SKM-1 (cell line): ENCODE measurements at regions not wholly inside any gene's neighbourhood (a gene's known extent, or its start where the extent isn't known, plus 50 kb on each side); places are given as distances from the start of the nearest gene placed in this dataset.

Source experiments
- DNase-seq: peaks from one replicate; lab custom pipeline; 2025; ENCODE audit not compliant: unreplicated experiment; lab: John Stamatoyannopoulos, UW

DNA sequence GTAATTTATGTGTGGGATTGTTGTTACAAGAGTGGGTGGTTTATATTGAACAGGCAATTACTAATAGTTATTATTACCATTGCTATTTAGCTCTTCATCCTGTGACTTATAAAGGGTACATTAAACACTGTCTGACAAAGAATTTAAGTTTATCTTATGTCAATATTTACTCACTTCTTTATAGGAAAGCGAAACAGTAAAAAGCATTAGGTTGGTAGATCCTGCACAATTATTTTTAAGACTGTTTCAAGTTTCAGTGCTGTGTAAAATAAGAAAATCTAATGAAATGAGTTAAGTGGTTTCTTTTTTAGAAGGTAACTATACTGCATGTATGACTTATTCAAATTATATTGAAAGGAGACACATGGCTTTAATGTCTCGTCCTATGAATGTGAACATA, 135.8 kb upstream of the MAP3K7 start:
- DNase-seq: no peak

DNA sequence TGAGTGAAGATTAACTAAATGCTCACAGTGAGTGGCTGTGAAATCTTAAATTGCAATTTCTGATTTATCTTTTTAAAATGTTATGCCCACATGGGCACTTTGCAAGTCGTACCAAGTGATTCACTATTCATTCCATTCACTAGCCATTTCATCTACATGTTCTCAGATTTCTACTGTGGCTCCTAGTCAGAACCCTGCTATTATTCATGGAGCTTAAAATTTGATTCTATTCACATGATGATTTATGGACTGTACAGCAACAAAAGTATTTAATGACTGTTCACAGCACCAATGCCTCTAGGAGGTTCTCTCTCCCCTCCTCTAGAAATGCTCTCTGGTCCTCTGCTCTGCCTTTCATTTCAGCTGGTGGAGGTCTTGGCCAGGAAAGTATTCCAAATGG, 133.5 kb upstream of the MAP3K7 start:
- DNase-seq: no peak

DNA sequence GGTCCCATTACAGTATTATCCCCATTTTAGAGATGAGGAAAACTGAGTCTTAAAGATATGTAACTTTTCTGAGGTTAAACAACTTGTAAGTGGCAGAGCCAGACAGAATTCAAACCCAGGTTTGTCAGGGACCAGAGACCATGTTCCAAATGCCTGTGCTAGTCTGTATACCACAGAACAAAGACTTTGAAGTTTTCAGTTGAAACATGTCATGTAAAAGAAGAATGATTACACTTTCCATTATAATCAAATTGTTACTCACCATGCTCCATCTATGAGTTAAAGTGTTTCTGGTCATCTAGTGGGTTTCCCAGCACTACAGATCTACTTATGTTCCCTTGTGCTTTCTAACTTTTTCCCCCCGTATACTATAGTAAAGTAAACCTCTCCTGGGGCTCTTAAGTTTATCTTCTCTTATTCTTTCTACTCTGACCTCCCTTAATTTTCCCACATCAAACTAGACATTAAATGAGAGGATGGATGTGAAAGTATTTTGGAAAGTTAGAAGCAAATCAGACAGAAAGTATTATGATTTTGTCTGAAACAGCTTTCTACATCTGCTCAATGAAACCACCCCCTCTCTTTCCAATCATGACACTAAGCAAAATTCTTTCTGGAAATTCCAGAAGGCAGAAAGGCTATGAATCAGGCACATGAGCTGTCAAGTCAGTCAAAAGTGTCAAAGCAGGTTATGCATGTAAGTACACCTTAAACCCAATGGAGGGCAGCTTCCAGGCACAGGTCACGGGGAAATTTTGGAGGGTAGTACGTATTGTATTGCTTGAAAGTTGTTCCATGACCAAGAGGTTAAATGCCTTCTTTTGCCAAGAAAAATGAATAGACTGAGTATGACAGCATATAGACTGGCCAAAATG, 132.7 kb upstream of the MAP3K7 start:
- no peak for DNase-seq

DNA sequence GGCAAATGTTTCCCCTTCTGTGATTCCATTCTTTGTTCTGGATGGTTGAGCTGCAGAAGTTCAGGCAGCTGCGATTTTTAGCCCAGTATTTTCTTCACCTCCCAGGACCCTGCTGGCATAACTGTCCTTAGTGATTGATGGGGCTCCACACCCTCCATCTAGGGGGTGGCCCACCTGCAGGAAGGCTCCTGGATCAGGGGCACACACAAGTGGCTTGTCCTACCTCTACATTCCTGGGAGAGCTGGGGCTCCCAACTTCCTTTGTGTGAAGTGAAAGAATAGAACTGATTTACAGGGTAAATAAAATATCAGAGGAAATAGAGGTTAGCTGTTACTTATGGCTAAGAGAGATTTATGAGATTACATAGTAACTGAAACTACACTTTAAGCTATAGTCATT, 129.5 kb upstream of the MAP3K7 start:
- no peak for DNase-seq

DNA sequence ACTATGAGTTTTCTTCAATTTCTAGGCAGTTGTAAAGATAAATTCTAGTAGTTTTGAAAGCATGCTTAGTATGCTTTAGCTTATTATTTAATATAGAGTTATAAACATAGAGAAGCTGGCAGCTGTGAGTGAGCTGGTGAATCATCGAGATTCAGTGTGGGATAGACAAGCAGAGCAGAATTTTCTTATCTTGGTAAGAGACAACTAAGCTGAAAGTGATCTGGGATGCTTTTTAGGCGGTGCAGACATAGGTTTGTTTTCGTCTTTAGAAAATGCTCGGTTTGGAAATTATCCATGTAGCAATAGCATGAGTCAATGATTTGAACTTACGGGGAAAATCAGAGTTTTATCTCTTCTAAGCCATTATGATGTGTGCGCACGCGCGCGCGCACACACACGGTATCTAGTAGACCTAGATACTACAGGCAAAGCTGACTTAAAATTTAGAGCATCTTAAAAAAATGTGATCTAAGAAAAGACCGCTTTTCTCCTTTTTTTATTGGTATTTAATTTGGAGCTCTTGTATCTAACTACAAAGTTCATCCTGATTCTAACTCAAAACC, 128.3 kb upstream of the MAP3K7 start:
- DNase-seq: no peak

DNA sequence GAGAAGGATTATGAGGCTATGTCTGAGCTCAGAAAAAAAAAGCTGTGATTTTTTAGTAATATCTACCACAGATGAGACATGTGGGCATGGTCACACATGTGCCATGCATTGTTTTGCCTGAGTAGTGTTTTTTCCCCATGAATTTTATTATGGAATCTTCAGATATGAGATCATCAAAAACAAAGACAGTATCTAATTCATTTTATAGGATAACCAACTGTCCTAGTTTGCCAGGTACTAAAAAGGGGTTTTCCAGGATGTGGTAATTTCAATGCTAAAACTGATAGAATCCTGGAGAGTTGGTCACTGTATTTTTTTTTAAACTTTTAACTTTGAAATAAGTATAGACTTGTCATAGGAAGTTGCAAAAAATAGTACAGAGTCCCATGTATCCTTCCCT, 127.4 kb upstream of the MAP3K7 start:
- no peak for DNase-seq

DNA sequence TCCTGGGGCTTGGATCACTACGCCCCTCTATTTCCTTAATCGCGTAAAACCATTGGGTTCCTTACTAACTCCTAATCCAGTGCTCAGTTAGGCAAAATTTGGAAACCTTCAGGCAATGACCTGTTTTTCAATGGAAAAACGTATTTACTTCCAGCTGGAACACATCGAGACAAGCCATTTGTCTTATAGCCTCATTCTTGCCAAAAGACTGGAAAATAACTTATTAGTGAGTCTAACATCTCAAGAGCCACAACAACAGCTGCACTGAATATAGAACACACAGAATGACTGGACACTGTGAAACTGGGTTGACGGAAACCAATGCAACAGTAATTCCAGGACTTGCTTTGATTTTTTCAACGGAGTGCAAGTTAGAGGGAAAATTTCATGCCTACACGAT, 125.2 kb upstream of the MAP3K7 start:
- no peak for DNase-seq

DNA sequence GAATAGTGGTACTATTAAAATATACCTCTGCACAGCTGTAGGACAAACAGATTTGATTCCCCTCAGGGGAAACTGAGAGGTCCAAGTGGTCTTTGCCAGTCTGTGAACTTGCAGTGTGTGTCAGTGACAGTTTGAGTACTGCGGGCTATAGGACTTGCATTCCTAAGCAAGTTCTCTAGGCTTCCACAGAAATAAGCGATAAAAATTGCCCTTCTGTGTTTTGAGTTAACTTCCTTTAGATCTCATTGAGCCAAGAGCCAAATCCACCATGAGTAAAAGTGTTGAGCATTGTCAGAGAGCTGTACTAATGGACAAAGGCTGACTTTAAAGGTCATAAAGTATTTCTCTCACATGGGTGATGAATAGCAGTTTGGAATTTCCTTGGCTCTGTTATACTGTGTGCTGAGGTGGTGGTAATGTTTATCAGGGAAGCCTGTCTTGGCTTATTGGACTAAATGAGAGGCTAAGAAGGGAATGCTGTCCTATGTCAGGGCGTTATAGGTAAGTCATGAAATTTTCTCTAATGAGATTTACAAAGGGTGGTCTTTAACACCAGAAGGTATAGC, 122.6 kb upstream of the MAP3K7 start:
- no peak for DNase-seq

DNA sequence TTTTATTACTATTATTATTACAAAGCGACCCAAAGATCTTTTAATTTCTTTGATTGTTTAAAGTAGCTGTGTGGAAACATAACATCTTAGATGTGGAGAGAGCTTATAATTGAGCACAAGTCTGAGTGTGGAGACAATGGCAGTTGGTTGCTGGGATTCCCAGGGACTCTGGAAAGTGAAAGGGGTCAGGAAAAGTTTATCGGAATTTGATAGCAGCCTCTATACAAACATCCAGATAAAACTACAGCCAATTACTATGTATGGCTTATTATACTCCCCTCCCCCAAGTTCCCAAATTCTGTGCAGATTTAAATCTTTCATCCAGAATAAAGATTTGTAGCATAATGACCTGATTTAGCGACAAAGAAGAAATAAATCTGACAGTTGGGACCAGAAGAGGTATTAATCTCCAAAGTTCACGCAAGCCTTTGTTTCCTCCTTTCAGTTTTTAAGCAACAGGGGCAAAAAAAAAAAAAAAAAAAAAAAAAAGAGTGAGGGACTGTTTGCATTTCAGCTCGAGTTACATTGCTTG, 121.4 kb upstream of the MAP3K7 start:
- no peak for DNase-seq

DNA sequence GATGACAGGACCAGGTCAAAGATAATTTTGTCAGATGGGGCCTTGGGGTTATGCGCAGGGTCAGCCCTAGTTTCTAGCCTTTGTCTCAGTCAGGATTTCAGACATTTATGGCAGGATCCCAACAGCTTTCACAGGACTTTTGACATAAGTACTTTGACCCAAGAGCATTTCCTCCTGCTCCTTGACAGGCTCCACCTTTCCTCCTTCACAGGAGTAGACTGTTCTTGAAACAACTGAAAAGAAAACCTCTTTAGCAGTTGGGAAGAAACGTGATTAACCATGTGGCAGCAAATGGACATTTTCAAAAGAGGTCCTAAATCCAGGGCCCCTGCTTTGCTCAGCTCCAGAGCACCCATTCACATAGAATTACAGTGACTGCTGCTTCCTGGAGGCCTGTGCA, 120.4 kb upstream of the MAP3K7 start:
- DNase-seq: no peak

DNA sequence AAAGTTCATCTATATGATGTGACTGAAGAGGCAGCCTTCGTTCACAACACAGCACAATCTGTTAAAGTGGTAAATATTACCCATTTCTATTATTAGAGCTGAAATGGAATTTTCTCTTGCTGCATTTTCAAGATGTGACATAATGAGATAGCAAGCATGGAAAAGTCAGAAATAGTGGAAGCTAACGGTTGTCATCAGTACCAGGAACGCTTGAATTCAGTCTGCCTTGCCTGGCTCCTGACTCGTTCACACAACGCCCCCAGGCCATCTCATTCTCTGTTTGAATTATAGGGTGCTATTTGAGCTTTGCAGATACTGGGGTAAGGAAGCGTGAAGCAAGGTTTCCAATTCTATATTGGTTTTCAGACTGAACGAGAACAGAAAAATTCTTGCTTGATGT, 116.5 kb upstream of the MAP3K7 start:
- DNase-seq: no peak

DNA sequence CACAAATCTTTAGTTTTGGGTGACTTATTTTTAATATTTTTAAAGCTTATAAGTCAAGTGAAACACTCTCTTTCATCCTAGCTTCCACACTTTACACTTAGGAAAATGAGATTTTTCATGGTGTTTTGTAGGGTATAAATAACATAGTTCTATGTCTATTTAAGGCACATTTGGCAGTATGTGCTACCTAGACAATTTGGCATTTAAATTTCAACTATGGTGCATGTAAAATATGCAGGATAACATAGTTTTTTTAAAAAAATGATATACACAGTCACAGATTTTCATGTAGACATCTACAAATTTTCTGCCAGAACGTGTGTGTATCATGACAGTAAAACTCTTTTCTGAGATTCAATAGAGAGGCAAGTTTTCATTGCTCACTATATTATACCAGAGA, 115.1 kb upstream of the MAP3K7 start:
- no peak for DNase-seq

DNA sequence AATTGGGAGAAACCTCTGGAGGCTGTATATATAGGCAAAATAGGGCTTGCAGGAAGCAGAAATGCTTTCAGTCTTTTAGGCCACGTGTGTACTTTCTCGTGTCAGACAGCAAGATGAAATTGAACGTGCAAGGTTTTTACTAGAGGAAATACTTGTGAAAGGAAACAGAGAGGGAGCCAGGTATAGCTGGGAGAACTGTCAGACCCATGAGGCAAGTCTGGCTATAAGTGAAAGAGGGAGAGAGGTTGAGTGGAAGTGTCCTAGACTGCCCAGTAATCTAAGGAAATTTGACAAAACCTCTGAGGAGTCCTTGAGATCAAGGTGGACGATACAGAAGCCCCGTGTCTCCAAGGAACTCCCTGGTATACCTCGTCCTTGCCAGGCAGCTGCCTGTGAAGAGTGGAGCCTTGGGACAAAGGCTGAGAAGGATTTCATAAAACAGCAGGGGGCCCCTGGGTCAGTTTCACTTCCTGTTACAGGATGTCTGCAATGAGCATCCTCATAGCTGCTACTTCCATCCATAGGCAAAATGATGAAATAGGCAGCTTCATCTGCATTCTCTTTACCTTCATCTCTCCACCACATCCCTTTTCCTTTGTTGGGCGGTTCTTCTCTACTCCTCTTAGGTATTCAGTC, 114.4 kb upstream of the MAP3K7 start:
- DNase-seq: peak; percentile 76

DNA sequence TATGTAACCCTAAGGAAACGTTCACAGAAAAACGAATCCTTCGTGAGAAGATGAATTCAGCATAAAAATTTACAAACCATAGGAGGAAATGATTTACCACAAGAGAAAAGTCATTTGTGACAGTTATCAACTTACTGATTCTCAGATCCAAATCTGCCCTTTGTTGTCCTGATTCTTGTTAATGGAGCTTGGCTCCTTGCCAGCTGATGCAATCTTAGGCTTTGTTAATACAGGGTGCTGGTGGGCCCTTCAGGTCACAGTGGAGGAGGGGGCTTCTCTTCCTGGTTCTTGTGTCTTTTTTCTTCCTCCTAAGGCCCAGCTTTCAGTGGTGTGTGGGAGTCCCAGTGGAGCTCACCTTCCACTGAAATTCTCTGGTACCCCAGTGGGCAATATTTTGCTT, 108.4 kb upstream of the MAP3K7 start:
- no peak for DNase-seq

DNA sequence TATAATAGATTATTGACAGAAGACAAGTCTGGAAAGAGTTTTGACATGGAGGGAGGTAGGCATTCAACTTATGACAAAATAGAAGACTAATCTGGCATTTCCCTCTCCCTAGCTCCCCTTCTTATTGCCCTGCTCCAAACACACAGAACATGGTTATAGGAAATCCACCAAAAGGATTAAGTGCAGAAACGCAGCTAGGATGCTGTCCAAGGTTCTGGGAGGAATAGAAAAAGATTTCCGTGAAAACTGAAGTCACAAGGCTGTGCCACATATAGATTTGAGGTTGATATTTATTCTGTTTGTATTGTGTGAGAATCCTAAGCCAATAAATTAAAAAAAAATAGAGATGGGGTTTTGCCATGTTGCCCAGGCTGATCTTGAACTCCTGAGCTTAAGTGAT, 107.9 kb upstream of the MAP3K7 start:
- no peak for DNase-seq

DNA sequence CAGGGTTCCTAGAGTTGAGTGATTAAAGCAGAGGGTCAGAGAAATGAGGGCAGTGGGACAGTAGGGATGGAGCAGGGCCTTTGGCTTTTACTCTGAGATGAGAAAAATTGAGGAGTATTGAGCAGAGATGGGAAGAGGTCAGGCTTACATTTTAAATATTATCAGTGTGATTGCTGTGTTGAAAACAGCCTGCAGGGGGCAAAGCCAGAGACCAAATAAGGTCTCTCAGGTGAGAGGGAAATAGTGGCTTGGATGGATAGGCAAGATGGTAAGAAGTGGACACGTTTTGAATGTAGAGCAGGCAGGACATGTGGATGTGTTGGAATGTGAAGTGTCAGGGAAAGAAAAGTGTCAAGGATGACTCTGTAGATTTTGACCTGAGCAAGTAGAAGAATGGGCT, 105.0 kb upstream of the MAP3K7 start:
- no peak for DNase-seq

DNA sequence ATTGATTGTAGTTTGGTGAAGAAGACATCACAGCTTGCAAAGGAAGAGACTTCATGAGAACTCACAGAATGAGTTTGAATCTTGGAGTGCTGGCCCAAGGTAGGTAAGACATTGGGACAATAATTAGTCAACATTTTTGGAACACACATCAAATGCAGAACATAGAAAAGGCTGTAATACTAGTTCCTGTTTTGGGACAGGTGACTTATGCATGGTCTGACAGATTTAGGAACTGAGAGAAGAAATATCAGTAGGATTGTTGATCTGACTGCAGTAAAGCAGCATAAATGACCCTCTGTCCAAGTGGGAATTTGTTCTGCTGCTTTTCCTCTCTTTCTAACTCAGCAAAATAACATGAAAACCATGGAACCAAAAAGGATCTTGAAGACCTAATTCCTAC, 102.3 kb upstream of the MAP3K7 start:
- DNase-seq: no peak

DNA sequence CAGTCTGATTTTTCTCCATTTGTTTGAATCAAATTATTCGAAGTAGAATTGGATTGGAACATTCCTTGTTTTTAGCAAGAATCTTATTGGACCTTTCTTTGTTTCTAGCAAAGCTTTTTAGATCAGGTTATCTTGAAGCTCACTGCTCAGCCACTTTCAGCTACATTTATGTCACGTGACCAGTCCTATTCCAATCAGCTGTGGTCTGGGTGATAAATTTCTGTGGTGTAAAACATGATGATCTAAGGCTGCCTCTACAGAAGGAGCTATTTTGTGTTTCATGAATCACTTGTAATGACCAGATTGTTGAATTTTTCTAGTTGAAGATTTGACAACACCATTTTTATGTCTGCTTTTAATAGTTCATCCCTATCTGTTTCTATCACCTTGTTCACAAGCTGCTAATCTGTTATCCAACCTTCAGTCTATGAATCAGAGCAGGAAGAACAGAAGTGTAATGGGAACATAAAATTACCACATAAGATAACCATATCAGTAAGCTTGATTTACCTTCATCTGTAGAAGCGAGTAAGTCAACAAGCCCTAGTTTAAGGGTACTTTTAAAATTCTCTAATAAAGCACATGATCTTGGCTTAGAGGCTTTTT, 101.0 kb upstream of the MAP3K7 start:
- no peak for DNase-seq

DNA sequence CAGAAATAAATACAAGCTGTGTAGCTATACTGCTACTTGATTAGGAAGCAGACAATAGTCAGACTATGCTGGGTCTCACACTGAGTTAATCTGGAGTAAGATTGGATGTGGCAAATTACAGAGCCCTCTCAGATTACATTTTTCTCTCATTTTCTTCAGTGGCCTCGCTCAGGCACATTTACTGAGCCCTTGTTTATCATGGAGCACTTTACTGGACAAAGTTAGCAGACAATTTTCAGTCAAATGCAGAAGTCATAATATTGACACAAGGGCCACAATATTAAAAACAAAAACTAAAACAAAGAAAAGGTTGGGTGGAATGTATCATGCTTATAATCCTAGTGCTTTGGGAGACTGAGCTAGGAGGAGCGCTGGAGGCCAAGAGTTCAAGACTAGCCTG, 95.0 kb upstream of the MAP3K7 start:
- DNase-seq: no peak

DNA sequence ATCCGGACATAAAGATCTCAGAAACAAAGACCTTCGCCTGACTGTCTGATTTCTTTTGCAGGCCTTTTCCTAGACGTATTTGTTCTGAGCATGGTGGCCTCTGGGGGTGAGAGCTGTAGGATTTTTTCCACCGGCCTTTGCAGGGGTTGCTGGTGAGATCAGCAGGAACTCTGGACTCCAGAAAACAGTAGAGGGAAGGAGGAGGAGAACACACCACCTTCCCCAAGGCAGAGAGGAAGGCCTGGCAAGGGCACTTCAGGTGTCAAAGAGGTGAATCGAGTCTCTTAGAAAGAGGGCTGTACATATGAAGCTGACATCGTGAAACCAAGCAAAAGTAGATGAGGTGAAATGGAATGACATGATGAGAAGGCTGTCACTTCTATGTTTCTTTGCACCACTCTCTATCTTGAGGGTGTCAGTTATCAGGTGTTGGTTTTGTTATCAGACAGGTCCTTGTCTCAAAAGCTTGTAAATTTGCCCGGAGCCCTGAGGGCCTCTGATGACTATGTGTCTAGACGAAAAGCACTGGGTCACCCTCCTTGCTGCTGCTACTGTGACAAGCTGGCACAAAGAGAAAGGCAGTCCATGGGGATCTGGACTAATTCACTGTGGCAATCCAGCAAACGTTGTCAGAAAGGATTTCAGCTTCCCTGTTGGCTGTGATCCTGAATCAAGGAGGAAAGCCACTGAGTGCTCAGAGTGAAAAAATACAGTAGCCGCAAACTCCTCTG, 91.3 kb upstream of the MAP3K7 start:
- DNase-seq: no peak

DNA sequence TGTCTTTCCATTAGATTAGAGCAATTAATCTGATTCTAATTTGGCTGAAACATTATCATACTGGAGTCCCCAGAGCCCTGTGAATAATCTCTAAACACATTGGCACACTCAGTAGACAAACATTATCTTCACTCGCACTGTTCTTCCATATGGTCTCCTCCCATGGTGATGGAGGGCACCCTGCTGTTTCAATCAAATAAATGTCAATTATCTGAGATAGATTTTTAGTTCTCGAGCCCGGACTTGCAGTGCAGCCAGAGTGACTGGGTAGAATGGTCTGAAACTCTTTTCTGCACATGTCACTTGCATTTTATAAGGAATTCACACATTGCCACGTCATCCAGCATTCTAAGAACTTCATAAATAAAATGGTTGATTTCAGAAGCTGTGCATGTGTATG, 90.6 kb upstream of the MAP3K7 start:
- DNase-seq: no peak
